ENCODE measurements at regions not wholly inside any gene's neighbourhood (a gene's known extent, or its start where the extent isn't known, plus 50 kb on each side); places are given as distances from the start of the nearest gene placed in this dataset.

DNA sequence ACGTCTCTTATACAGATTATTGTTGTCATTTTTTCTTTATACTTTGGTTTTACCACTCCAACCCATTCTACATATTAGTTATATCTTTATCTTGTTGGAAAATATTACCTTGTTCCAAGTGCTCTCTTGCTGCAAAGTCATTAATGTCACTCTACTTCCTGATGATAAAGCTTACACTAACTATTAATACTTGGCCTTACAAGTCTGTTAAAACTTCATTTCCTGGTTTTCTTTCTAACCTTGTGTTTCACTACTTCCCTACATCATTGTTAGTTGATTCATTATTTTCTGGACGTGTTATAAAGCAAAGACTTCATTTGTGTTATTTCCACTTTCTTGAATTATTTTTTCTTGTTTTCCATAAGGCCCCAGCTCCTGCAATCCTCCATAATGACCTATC lies 382.6 kb upstream of the CDH20 start:
- no peak for DNase-seq
- intact Hi-C loops (cut with DNase I), result no loop called here

- DNase-seq, result no peak
- intact Hi-C loops (cut with DNase I), result no loop called here
Observed at GRCh38 chr18:60951091-60951490, 382.1 kb upstream of the CDH20 start.

- intact Hi-C loops (cut with DNase I), result no loop called here
- no peak for DNase-seq
Observed at GRCh38 chr18:60962625-60963024, 370.6 kb upstream of the CDH20 start.

GRCh38 chr18:60965856-60966255 lies 367.4 kb upstream of the CDH20 start:
- DNase-seq, result no peak
- intact Hi-C loops (cut with DNase I), result no loop called here

DNA sequence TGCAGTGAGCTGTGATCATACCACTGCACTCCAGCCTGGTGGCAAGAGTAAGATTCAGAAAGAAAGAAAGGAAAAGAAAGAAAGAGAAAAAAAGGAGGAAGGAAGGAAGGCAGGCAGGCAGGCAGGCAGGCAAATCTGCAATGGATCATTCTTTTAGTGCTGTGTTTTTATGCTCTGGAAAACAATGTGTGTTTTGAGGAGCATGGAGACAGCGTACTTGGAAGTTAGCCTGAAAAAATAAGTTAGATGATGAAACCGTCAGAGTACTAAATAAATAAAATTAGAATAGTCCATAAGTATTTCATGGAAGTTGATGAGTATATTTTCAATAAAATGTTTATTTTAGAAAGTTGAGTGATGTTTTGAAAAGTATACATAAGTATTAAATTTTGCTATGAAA lies 366.4 kb upstream of the CDH20 start:
- intact Hi-C loops (cut with DNase I), result no loop called here
- no peak for DNase-seq

DNA sequence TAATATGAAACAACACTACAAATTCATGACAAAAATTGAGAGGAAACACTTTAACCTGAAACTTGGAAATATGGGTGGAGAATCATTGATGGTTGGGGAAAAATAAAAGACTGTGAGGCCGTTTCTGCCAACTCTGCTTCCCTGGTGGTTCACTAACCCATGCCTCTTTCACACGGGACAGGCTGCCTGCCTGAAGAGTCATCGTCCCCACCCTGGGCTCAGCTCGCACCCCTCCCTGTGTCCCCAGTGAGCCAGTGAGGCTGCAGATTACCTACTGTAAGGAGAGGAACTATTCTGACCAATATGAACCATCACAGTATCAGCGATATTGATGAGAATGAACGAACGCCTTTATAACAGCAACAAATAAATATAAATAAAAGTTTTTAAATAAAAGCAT lies 357.8 kb upstream of the CDH20 start:
- DNase-seq, result no peak
- intact Hi-C loops (cut with DNase I), result no loop called here

DNA sequence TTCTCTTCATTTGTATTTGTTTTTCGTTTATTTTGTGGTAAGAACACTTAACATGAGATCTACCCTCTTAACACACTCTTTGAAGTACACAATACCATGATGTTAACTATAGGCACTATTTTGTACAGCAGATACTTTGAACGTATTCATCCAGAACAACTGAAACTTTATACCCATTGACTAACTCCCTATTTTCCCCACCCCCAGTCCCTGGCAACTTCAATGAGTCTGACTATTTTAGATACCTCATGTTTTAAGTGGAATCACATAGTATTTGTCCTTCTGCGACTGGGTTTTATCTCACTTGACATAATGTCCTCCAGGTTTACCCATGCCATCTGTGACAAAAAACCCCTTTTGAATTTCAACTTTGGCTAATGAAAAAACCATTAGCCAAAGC lies 356.3 kb upstream of the CDH20 start:
- intact Hi-C loops (cut with DNase I), result no loop called here
- DNase-seq, result no peak

DNA sequence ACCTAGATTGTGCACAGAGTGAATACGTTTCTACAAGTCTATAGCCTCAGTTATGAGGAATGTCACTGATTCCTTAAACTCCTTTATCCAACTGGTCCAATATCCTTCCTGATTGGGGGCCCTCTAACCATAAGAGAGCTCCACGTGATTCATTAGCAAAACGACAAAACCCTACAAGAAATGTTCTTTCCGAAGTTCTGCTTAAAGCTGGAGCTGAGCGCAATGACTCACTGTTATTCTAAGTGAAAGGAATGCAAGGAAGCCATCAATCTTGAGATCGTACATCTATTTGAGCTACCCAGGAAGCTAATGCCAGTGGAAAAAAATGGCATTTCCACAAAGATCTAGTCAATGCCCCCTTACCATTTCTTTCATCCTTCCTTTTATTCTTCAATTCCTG lies 354.9 kb upstream of the CDH20 start:
- intact Hi-C loops (cut with DNase I), result no loop called here
- no peak for DNase-seq

- intact Hi-C loops (cut with DNase I), result no loop called here
- no peak for DNase-seq
Observed at GRCh38 chr18:60980422-60981005, 352.7 kb upstream of the CDH20 start.

GRCh38 chr18:60981682-60982328 lies 351.4 kb upstream of the CDH20 start:
- intact Hi-C loops (cut with DNase I), result no loop called here

GRCh38 chr18:60982329-60982695 lies 350.9 kb upstream of the CDH20 start:
- DNase-seq, result no peak
- intact Hi-C loops (cut with DNase I), result no loop called here

More at GRCh38 chr18:60981682-60982328, 351.4 kb upstream of the CDH20 start:
- no peak for DNase-seq

GRCh38 chr18:60982928-60983327 lies 350.3 kb upstream of the CDH20 start:
- DNase-seq, result no peak
- intact Hi-C loops (cut with DNase I), result no loop called here

GRCh38 chr18:60984510-60984909 lies 348.7 kb upstream of the CDH20 start:
- intact Hi-C loops (cut with DNase I), result no loop called here
- DNase-seq, result no peak

- intact Hi-C loops (cut with DNase I), result no loop called here
- no peak for DNase-seq
Observed at GRCh38 chr18:60987963-60988362, 345.3 kb upstream of the CDH20 start.

- intact Hi-C loops (cut with DNase I), result no loop called here
Observed at GRCh38 chr18:60996326-60996725, 336.9 kb upstream of the CDH20 start.

DNA sequence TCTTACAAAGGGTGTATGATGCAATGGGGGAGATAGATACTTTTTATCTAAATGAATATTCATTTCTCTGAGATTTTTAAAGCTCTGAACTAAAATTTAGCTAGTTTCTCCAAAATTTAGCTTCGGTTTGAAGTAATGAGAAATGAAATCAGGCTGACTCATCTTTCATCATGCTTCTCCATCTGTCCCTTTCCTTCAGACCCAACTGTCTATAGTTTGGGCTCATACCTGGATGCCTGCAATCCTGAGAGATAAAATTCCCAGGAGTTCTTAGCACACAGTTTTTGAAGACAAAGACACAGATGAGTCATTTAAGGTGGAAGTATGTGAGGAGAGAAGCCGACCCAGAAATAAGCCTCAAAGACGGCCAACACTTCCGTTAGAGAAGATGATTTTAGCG lies 336.4 kb upstream of the CDH20 start:
- intact Hi-C loops (cut with DNase I), result no loop called here
- DNase-seq, result no peak

More at GRCh38 chr18:60996326-60996725, 336.9 kb upstream of the CDH20 start:
- no peak for DNase-seq

DNA sequence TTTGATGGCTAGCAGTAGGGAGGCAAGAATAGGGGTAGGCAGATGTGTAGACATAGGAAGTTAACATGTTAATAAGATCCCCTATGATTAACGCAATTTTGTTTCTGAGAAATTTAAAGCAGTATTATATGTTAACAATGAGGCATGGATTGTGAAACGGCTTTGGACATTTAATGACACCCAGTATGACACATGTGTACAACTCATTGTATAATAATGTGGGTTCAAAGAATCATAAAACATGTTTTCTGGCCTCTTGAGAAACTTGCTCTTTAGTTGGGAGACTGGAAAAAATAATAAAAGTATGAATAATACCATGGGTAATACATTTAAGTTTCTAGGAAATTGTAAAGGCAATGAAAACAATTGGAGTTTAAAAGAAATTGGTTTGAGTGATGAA lies 332.1 kb upstream of the CDH20 start:
- no peak for DNase-seq
- intact Hi-C loops (cut with DNase I), result no loop called here

GRCh38 chr18:61006687-61007224 lies 326.5 kb upstream of the CDH20 start:
- no peak for DNase-seq
- intact Hi-C loops (cut with DNase I), result no loop called here

DNA sequence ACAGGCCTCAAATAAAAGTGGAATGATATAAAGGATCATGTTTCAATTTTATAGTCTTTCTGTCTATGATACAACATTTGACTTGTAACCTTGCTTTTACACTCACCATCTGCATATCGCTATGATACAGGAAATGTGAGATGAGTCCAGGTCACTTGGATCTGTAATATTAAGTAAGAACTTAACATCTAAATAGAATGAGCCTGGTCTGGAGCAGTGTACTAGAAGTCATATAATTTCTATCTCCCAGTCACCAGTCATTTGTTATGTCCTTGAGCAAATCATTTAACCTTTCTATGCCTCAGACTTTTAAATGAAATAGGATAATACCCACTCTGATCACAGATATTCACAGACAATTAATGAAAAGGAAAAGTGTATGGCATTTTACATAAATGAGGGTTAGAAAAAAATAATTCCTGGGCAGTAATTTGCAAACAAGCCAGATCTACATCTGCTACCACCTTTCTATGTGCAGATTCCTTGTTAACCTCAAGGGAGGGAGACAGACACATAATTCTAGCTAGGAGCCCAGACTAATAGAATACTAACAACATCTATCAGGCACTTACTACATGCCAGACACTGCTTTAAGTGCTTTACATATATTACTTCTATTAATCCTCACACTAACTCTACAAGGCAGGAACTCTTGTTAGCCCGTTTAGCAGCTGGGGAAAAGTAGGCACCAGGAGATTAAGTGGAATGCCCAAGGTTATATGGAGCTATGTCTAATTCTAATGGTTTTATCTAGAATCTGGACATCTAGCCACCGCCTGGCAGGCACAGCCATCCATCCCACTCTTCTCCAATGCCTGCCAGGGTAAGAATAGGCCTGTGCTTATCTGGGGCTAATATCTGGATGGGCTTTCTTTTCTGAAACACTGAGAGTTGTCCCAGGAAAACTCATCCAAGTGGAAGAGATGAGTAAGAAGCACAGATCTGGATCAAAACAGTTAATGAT lies 313.6 kb upstream of the CDH20 start:
- intact Hi-C loops (cut with DNase I), result no loop called here
- no peak for DNase-seq

GRCh38 chr18:61025596-61025995 lies 307.6 kb upstream of the CDH20 start:
- no peak for DNase-seq
- intact Hi-C loops (cut with DNase I), result no loop called here

DNA sequence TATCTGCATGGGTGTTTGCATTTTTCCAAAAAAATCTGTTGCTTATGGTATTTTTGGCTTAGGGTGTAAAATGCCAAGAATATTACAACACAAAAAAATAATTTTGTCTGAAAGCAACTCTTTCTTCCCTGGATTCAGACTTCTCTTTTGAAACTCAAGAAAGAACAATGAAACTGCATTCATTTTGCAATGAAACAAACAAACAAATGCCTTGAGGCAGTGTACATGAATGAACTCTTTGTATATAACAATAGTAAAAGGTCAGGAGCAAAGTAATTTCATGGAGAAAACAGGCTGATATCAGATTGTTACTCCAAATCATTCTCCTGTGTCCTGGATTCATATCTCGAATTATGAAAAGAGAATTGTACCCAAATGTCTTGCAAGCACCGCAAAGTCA lies 301.6 kb upstream of the CDH20 start:
- DNase-seq, result no peak
- intact Hi-C loops (cut with DNase I), result no loop called here
